Gastroesophageal sphincter (tissue), 3 donors: ENCODE measurements at regions not wholly inside any gene's neighbourhood (a gene's known extent, or its start where the extent isn't known, plus 50 kb on each side); places are given as distances from the start of the nearest gene placed in this dataset.

Experiments
- CTCF ChIP-seq, 4 experiments: fragments of 200-600 bp in 2 of 4; fragments of 450-650 bp in 2 of 4; sonication (generic) in 1 of 4; IDR thresholded peaks; one replicate each; pipeline ENCODE4 v1.5.1; 2017 to 2019; ENCODE audit warnings: antibody characterized with exemption in 4 of 4, mild to moderate bottlenecking in 2 of 4, moderate library complexity in 2 of 4
- EP300 ChIP-seq: sonication (generic); formaldehyde crosslinking; IDR thresholded peaks from one replicate; pipeline ENCODE4 v1.6.1; 2017; ENCODE audit warnings: antibody characterized with exemption, mild to moderate bottlenecking
- POLR2A ChIP-seq, 2 donors: fragments of 450-650 bp; IDR thresholded peaks; one replicate each; pipeline ENCODE4 v1.6.1; 2017; ENCODE audit warnings: antibody characterized with exemption in 2 of 2, mild to moderate bottlenecking in 2 of 2, moderate library complexity in 1 of 2
- POLR2AphosphoS5 ChIP-seq: sonication (generic); formaldehyde crosslinking; IDR thresholded peaks from one replicate; pipeline ENCODE4 v1.6.1; 2017; ENCODE audit warnings: antibody characterized with exemption

DNA sequence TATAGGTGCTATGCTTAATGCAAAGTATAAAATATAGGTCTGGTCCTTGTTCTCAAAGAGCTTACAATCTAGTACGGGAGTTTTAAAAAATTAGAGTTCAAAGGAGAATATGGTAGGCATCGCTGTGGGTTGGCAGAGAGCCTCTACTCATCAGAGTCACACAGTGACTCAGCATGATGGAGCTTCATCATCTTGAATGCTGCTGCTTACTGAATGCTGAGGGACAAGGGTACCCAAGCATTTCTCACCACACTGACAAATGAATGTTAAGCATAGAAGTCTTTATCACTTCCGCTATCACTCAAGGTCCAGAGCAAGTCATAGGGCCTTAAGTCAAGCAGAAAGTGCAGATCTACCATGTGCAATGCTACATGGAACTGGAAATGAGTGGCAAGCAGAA, 268.6 kb upstream of the IGFBP7 start:
- TF ChIP-seq CTCF (IDR thresholded peaks at IDR 0.05) (no peak), EP300 (no peak), POLR2AphosphoS5 (no peak), POLR2A (IDR thresholded peaks at IDR 0.05) (no peak)
